HepG2 (cell line): ENCODE measurements at regions not wholly inside any gene's neighbourhood (a gene's known extent, or its start where the extent isn't known, plus 50 kb on each side); places are given as distances from the start of the nearest gene placed in this dataset.

ENCODE experiments used
- ADNP ChIP-seq: sonication (generic); formaldehyde crosslinking; IDR thresholded peaks from 2 replicates; pipeline ENCODE4 v1.4.0; 2020; ENCODE audit warnings: missing genetic modification reagents
- FOSL2 ChIP-seq: sonication (generic); formaldehyde crosslinking; IDR thresholded peaks from 2 replicates; pipeline ENCODE4 v1.4.0; 2020; ENCODE audit warnings: missing genetic modification reagents
- NFYB ChIP-seq: sonication (generic); formaldehyde crosslinking; IDR thresholded peaks from 2 replicates; pipeline ENCODE4 v1.4.0; 2020; ENCODE audit warnings: missing genetic modification reagents
- RFX5 ChIP-seq: IDR thresholded peaks from 2 replicates; pipeline ENCODE4 v1.6.1; 2011; ENCODE audit warnings: low read depth, low read length, improper control_type of control experiment
- SMYD3 ChIP-seq: sonication (generic); formaldehyde crosslinking; IDR thresholded peaks from 2 replicates; pipeline ENCODE4 v1.8.1; 2023; ENCODE audit warnings: mild to moderate bottlenecking, missing genetic modification reagents
- ZNF256 ChIP-seq: sonication (generic); formaldehyde crosslinking; conservative IDR thresholded peaks from 2 replicates; pipeline ENCODE4 v1.4.0; 2020; ENCODE audit warnings: missing genetic modification reagents
- ZNF441 ChIP-seq: sonication (generic); formaldehyde crosslinking; IDR thresholded peaks from 2 replicates; pipeline ENCODE4 v1.7.0; 2021; ENCODE audit warnings: missing genetic modification reagents, borderline replicate concordance
- ZNF598 ChIP-seq: sonication (generic); formaldehyde crosslinking; IDR thresholded peaks from 2 replicates; pipeline ENCODE4 v1.5.1; 2020; ENCODE audit warnings: mild to moderate bottlenecking, missing genetic modification reagents, borderline replicate concordance

GRCh38 chr3:72150634-72151412 is 365.9 kb upstream of the PROK2 start:
- TF ChIP-seq FOSL2 (CRISPR knock-in tag) = 0 out of 2 replicates have a peak, but pooled peaks have one; percentile 23
- 0 out of 2 replicates have a peak, but pooled peaks have one; percentile 37 for TF ChIP-seq ZNF598 (CRISPR knock-in tag)
- no peak for TF ChIP-seq RFX5
- no peak for TF ChIP-seq ZNF441 (CRISPR knock-in tag)
- TF ChIP-seq SMYD3 (CRISPR knock-in tag) = no peak
- TF ChIP-seq ZNF256 = no peak
- TF ChIP-seq NFYB (CRISPR knock-in tag) = no peak
- no peak for TF ChIP-seq ADNP (CRISPR knock-in tag)
